Heart right ventricle (tissue), 16 donors: ENCODE measurements at regions not wholly inside any gene's neighbourhood (a gene's known extent, or its start where the extent isn't known, plus 50 kb on each side); places are given as distances from the start of the nearest gene placed in this dataset.

Experiments
- ATAC-seq, 8 donors: fragments of 200-7000 bp; cut with Tn5 transposase; one replicate each; pipeline ENCODE4 v1.9.1; 2020; ENCODE audit warnings: mild to moderate bottlenecking in 8 of 8, moderate library complexity in 8 of 8, moderate number of reproducible peaks in 1 of 8
- DNase-seq, 2 donors: peaks; one replicate each; pipeline ENCODE4 v3.0.0-alpha.2; 2020
- H3K27ac ChIP-seq, 10 donors: fragments of 200-600 bp; sonication (generic) in 2 of 10; one replicate each; pipeline versions ENCODE4 v1.5.0 to v1.8.0; 2020 to 2022; ENCODE audit warnings: mild to moderate bottlenecking in 3 of 10
- H3K27me3 ChIP-seq, 7 donors: fragments of 200-600 bp; one replicate each; pipeline ENCODE4 v1.8.0; 2021 to 2022; ENCODE audit warnings: mild to moderate bottlenecking in 2 of 7
- H3K36me3 ChIP-seq, 9 donors: fragments of 200-600 bp; sonication (generic) in 1 of 9; one replicate each; pipeline versions ENCODE4 v1.5.0 to v1.8.0; 2020 to 2022; ENCODE audit warnings: mild to moderate bottlenecking in 2 of 9
- H3K4me1 ChIP-seq, 9 donors: fragments of 200-600 bp; sonication (generic) in 1 of 9; one replicate each; pipeline versions ENCODE4 v1.5.0 to v1.8.0; 2020 to 2022; ENCODE audit warnings: mild to moderate bottlenecking in 4 of 9
- H3K4me3 ChIP-seq, 10 donors: fragments of 200-600 bp; sonication (generic) in 2 of 10; one replicate each; pipeline versions ENCODE4 v1.5.0 to v1.8.0; 2020 to 2022; ENCODE audit warnings: mild to moderate bottlenecking in 7 of 10, moderate library complexity in 2 of 10
- H3K9me3 ChIP-seq, 11 donors: fragments of 200-600 bp in 10 of 11; sonication (generic) in 2 of 11; one replicate each; pipeline versions ENCODE4 v1.5.0 to v1.8.0; 2013 to 2022; ENCODE audit warnings: mild to moderate bottlenecking in 2 of 11, control low read depth in 1 of 11, moderate library complexity in 1 of 11
- WGBS, 2 donors: extraction: QIAGEN DNeasy Blood & Tissue Kit; methylation state at CpG; one replicate each; pipeline ENCODE4 v1.1.7; 2013; ENCODE audit warnings: inconsistent platforms in 1 of 2; 5-methylcytosine and 5-hydroxymethylcytosine counted together
- intact Hi-C, 10 donors: fragments of 100-400 bp; cut with DNase I; formaldehyde crosslinking; loops; one replicate each; pipeline versions ENCODE4 v1.11.1 to v1.14.2; 2022
- TF ChIP-seq, protein P1 (sequence below), 9 donors: fragments of 200-600 bp; sonication (generic) in 2 of 9; IDR thresholded peaks; one replicate each; pipeline versions ENCODE4 v1.5.0 to v1.8.0; 2021 to 2022; ENCODE audit warnings: antibody characterized with exemption in 9 of 9, mild to moderate bottlenecking in 5 of 9, moderate library complexity in 1 of 9
- donor health status: Arrhythmogenic right ventricular cardiomyopathy.
- donor health status: ischemic (EF 13 %, LVEDD 7.1; RV severe dilation, severe dysfunction).
- donor health status: healthy with polysubstance abuse.
- donor health status: DM: no; HTN: yes; CAD: no.
- donor health status: DM: no; HTN: no; CAD: no.
- donor health status: ischemic (EF 25% LVEDD 6.9; RV normal size, moderate dysfunction).
- donor health status: ischemic (EF 25% LVEDD 5.7; RV mildly dilated, moderate dysfunction).
- donor health status: healthy.
- donor health status: DM: yes; HTN: yes; CAD: no.
- donor health status: Ischemic cardiomyopathy.
- donor health status: ischemic (EF 35%, LVEDD 5.7; RV mildly dilated, moderate dysfunction).
- donor health status: nonischemic (EF 11% LVEDD 7.7; RV severe dilation, severe dysfunction).
- donor health status: DM: yes; HTN: yes; CAD: no.
- donor health status: PGD.
- donor health status: ischemic (EF 29% LVEDD 5.4; RV normal size, mild dysfunction).
- donor health status: nonischemic (EF 23%, LVEDD 6.1; RV moderate dilation, normal function).

DNA sequence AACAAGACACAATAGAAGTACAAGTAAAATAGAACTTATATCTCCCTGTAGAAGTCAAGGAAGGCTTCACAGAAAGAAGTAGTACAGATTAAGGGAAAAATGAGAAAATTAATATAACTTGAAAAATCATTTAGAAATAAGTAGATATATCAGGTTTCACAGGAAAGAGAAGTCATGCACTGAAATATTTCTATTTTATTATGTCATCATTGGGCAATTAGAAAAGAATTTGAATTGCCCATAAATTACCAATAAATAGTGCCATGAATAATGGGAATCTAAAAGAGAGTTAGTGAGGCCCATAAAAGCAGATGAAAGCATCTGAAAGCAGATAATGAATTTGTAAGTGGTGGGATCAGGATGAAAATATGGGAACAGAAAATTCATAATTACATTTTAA, 1597.8 kb downstream of the PLA2G4A start:
- no peak overlapping the region for H3K4me3 ChIP-seq
- TF ChIP-seq, protein P1, sequence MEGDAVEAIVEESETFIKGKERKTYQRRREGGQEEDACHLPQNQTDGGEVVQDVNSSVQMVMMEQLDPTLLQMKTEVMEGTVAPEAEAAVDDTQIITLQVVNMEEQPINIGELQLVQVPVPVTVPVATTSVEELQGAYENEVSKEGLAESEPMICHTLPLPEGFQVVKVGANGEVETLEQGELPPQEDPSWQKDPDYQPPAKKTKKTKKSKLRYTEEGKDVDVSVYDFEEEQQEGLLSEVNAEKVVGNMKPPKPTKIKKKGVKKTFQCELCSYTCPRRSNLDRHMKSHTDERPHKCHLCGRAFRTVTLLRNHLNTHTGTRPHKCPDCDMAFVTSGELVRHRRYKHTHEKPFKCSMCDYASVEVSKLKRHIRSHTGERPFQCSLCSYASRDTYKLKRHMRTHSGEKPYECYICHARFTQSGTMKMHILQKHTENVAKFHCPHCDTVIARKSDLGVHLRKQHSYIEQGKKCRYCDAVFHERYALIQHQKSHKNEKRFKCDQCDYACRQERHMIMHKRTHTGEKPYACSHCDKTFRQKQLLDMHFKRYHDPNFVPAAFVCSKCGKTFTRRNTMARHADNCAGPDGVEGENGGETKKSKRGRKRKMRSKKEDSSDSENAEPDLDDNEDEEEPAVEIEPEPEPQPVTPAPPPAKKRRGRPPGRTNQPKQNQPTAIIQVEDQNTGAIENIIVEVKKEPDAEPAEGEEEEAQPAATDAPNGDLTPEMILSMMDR (IDR thresholded peaks at IDR 0.05) = no peak
- H3K27me3 ChIP-seq = no peaks in the 10 kb centered on the region
- no peaks in the 10 kb centered on the region for H3K36me3 ChIP-seq
- H3K4me1 ChIP-seq = no peaks in the 10 kb centered on the region
- H3K9me3 ChIP-seq = peaks cover 0 to 2% (median 0%) of the 10 kb centered on the region in 11 donors
- ATAC-seq (no peak), DNase-seq (no peak)
- no peak overlapping the region for H3K27ac ChIP-seq
- intact Hi-C loops = no loop called here

DNA sequence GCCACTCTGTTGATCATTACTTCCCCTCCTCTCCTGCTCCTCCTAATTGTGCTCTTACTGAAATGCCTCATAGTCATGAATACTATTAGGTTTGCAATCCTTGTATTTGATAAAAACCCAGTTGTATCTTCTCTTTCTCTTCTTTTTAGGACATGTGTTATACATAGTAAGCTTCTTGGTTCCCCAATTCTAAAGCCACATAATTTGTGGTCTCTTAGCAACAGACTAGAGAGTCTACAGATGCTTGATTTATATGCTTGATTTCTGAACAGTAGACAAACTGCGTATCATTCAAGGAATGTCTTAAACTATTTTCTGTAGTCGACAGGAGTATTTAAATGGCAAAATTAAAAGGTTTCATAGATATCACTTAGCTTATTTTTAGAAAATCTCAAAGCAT, 1598.9 kb downstream of the PLA2G4A start:
- intact Hi-C loops = no loop called here
- Histone ChIP-seq H3K36me3 (no peaks in the 10 kb centered on the region), H3K27me3 (no peaks in the 10 kb centered on the region), H3K4me1 (no peaks in the 10 kb centered on the region), H3K27ac (no peak overlapping the region), H3K9me3 (peaks cover 0 to 2% (median 0%) of the 10 kb centered on the region in 11 donors), H3K4me3 (no peak overlapping the region)
- TF ChIP-seq, protein P1 (IDR thresholded peaks at IDR 0.05) = no peak
- WGBS, 2 donors = 57 to 86% methylated on average over 2 of the region's 2 CpGs
- ATAC-seq = no peak
- no peak for DNase-seq

DNA sequence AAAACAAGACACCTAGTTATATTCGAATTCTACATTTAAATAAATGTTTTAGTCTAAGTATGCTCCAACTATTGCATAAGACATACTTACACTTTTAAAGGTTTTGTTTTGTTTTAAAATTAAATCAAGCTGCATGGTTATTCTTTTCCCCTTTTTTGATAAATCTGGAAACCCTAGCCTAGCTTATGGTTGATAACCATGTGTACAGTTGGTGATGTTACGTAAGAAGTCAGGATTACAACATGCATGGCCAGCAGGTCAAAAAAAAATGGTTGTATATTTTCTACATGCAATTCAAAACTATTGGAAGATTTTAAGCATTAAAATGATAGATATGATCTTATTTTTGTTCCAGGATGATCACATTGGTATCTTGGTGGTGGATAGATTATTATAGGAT, 1600.6 kb downstream of the PLA2G4A start:
- 79 to 93% methylated on average over 2 of the region's 2 CpGs for WGBS, 2 donors
- no peak for ATAC-seq
- intact Hi-C loops = no loop called here

DNA sequence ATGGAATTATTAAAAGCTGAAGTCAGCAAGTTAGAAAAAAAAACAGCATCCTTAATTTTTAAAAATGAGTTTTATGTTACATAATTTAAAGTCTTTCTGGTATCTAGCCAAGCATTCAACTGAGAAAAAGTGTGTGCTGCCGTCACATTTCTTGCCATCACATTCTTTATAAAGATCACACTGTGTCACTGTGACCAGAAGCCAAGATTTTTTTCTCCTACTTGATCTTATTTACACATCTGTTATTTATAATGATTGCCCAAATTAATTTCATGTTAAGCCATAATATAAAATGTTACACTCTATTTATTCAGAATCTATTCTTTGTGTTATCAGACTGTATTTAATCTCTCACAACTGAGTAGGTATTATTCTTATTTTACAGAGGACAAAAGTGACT, 1603.7 kb downstream of the PLA2G4A start:
- Histone ChIP-seq H3K27ac (no peak overlapping the region), H3K36me3 (no peaks in the 10 kb centered on the region), H3K4me1 (no peaks in the 10 kb centered on the region), H3K4me3 (no peak overlapping the region), H3K27me3 (no peaks in the 10 kb centered on the region), H3K9me3 (peaks cover 0 to 2% (median 0%) of the 10 kb centered on the region in 11 donors)
- WGBS, 2 donors = 38 to 44% methylated on average over 1 of the region's 1 CpG
- intact Hi-C loops = no loop called here
- TF ChIP-seq, protein P1 (IDR thresholded peaks at IDR 0.05) = no peak
- ATAC-seq = no peak
- no peak for DNase-seq

More for the DNA sequence above, 1600.6 kb downstream of the PLA2G4A start:
- DNase-seq = no peak
- Histone ChIP-seq H3K9me3 (peaks cover 0 to 2% (median 0%) of the 10 kb centered on the region in 11 donors), H3K4me3 (no peak overlapping the region), H3K27ac (no peak overlapping the region), H3K27me3 (no peaks in the 10 kb centered on the region), H3K36me3 (no peaks in the 10 kb centered on the region), H3K4me1 (no peaks in the 10 kb centered on the region)
- TF ChIP-seq, protein P1 (IDR thresholded peaks at IDR 0.05) = no peak
